A549 (cell line): ENCODE measurements at regions not wholly inside any gene's neighbourhood (a gene's known extent, or its start where the extent isn't known, plus 50 kb on each side); places are given as distances from the start of the nearest gene placed in this dataset.

Experiments
- ATAC-seq, 2 experiments: fragments of 200-7000 bp in 1 of 2; fragments of >200 bp in 1 of 2; cut with Nextera tagmentation in 1 of 2; cut with Tn5 transposase in 1 of 2; 3 replicates each; pipeline versions ENCODE4 v1.8.0 to v1.9.1; 2018 to 2020; ENCODE audit warnings: mild to moderate bottlenecking in 1 of 2, moderate library complexity in 1 of 2
- CTCF ChIA-PET: fragments of 300-600 bp; sonication (Branson Sonifier 250); formaldehyde crosslinking; extraction: SDS; loops from one replicate; lab custom pipeline; 2021; ENCODE audit warnings: antibody characterized with exemption, inconsistent platforms; lab: Yijun Ruan, JAX
- POLR2A ChIA-PET: fragments of 350-600 bp; formaldehyde crosslinking; extraction: SDS; loops from one replicate; lab custom pipeline; 2021; ENCODE audit warnings: antibody characterized with exemption, inconsistent platforms; lab: Yijun Ruan, JAX
- DNase-seq, 2 experiments: peaks; one replicate each; pipeline versions ENCODE4 v3.0.0 to v3.0.0-alpha.2; 2011 to 2016; ENCODE audit warnings: low read depth in 1 of 2, low spot score in 1 of 2
- FAIRE-seq: peaks from 2 replicates; lab custom pipeline; 2011; peaks lifted over from hg19 to GRCh38; lab: Jason Lieb, UNC
- H3K27ac ChIP-seq, 2 experiments: fragments of >200 bp; sonication (Bioruptor Twin); formaldehyde crosslinking; 3 replicates each; pipeline ENCODE4 v1.5.1; 2016 to 2017
- H3K4me1 ChIP-seq: fragments of >200 bp; sonication (Bioruptor Twin); formaldehyde crosslinking; 3 replicates; pipeline ENCODE4 v1.6.1; 2016
- H3K4me2 ChIP-seq: fragments of >200 bp; sonication (Bioruptor Twin); formaldehyde crosslinking; 3 replicates; pipeline ENCODE4 v1.6.1; 2016
- H3K4me3 ChIP-seq: fragments of >200 bp; sonication (Bioruptor Twin); formaldehyde crosslinking; 3 replicates; pipeline ENCODE4 v1.5.1; 2016
- H3K9me3 ChIP-seq: fragments of >200 bp; sonication (Bioruptor Twin); formaldehyde crosslinking; 3 replicates; pipeline ENCODE4 v1.6.1; 2016
- BCL3 ChIP-seq: fragments of >200 bp; sonication (Bioruptor Twin); formaldehyde crosslinking; IDR thresholded peaks from 3 replicates; pipeline ENCODE4 v1.6.1; 2016
- BHLHE40 ChIP-seq: IDR thresholded peaks from 2 replicates; pipeline ENCODE4 v1.6.1; 2012; ENCODE audit warnings: low read depth, low read length, inconsistent platforms
- CBX2 ChIP-seq: fragments of 200-600 bp; sonication (generic); IDR thresholded peaks from 2 replicates; pipeline ENCODE4 v1.6.1; 2016; ENCODE audit warnings: low read depth, mild to moderate bottlenecking, borderline replicate concordance
- CEBPB ChIP-seq, 2 experiments: fragments of >200 bp in 1 of 2; sonication (Bioruptor Twin) in 1 of 2; formaldehyde crosslinking in 1 of 2; IDR thresholded peaks; 2 replicates each; pipeline ENCODE4 v1.6.1; 2012 to 2016
- CHD4 ChIP-seq: fragments of 200-600 bp; sonication (generic); IDR thresholded peaks from 2 replicates; pipeline ENCODE4 v1.6.1; 2016; ENCODE audit warnings: antibody characterized with exemption, mild to moderate bottlenecking, borderline replicate concordance
- E2F6 ChIP-seq: IDR thresholded peaks from 2 replicates; pipeline ENCODE4 v1.6.1; 2012; ENCODE audit warnings: low read depth, borderline replicate concordance
- EHF ChIP-seq: fragments of 250-450 bp; sonication (Bioruptor Pico); IDR thresholded peaks from 2 replicates; pipeline ENCODE4 v1.5.0; 2020; ENCODE audit warnings: mild to moderate bottlenecking
- EHMT2 ChIP-seq: fragments of 200-600 bp; sonication (generic); IDR thresholded peaks from 2 replicates; pipeline ENCODE4 v1.6.1; 2016; ENCODE audit warnings: antibody characterized with exemption, low read depth, mild to moderate bottlenecking, moderate library complexity
- EP300 ChIP-seq, 2 experiments: fragments of >200 bp; sonication (Bioruptor Twin); formaldehyde crosslinking; IDR thresholded peaks; 2 replicates in 1 of 2; 3 replicates in 1 of 2; pipeline ENCODE4 v1.6.1; 2016 to 2017
- FOSB ChIP-seq: fragments of 250-450 bp; sonication (Bioruptor Pico); IDR thresholded peaks from 2 replicates; pipeline ENCODE4 v1.5.0; 2020; ENCODE audit warnings: mild to moderate bottlenecking, moderate library complexity
- FOSL2 ChIP-seq, 2 experiments: fragments of 450-650 bp in 1 of 2; fragments of >200 bp in 1 of 2; sonication (Bioruptor Twin) in 1 of 2; formaldehyde crosslinking; IDR thresholded peaks; 2 replicates each; pipeline versions ENCODE4 v1.5.0 to v1.6.1; 2016 to 2020; ENCODE audit warnings: mild to moderate bottlenecking in 1 of 2, moderate library complexity in 1 of 2
- GATA3 ChIP-seq: IDR thresholded peaks from 2 replicates; pipeline ENCODE4 v1.6.1; 2012; ENCODE audit warnings: borderline replicate concordance
- HES2 ChIP-seq: fragments of >200 bp; sonication (Bioruptor Twin); formaldehyde crosslinking; IDR thresholded peaks from 2 replicates; pipeline ENCODE4 v1.6.1; 2016
- HOXB13 ChIP-seq: fragments of 250-450 bp; sonication (Bioruptor Pico); IDR thresholded peaks from 2 replicates; pipeline ENCODE4 v1.5.0; 2020; ENCODE audit warnings: low read depth, mild to moderate bottlenecking, moderate library complexity
- HOXB5 ChIP-seq: fragments of 250-450 bp; sonication (Bioruptor Pico); IDR thresholded peaks from 2 replicates; pipeline ENCODE4 v1.5.0; 2020; ENCODE audit warnings: mild to moderate bottlenecking, moderate library complexity
- JUNB ChIP-seq: fragments of >200 bp; sonication (Bioruptor Twin); formaldehyde crosslinking; IDR thresholded peaks from 2 replicates; pipeline ENCODE4 v1.6.1; 2016
- KDM1A ChIP-seq: fragments of 200-600 bp; sonication (generic); IDR thresholded peaks from 2 replicates; pipeline ENCODE4 v1.6.1; 2016; ENCODE audit warnings: low read depth, mild to moderate bottlenecking
- MAX ChIP-seq: IDR thresholded peaks from 2 replicates; pipeline ENCODE4 v1.6.1; 2012
- MAZ ChIP-seq: fragments of 150-350 bp; IDR thresholded peaks from 2 replicates; pipeline ENCODE4 v1.6.1; 2014; ENCODE audit warnings: antibody characterized with exemption, low read depth, low read length, borderline replicate concordance
- MYC ChIP-seq: IDR thresholded peaks from 2 replicates; pipeline ENCODE4 v1.6.1; 2012; ENCODE audit warnings: mild to moderate bottlenecking, inconsistent platforms, low read length, improper control_type of control experiment, borderline replicate concordance
- NPAS2 ChIP-seq: fragments of 250-450 bp; sonication (Bioruptor Pico); IDR thresholded peaks from 2 replicates; pipeline ENCODE4 v1.8.0; 2022; ENCODE audit warnings: mild to moderate bottlenecking, moderate library complexity, borderline replicate concordance
- POLR2A ChIP-seq: IDR thresholded peaks from 2 replicates; pipeline ENCODE4 v1.6.1; 2012; ENCODE audit warnings: mild to moderate bottlenecking, low read length
- RCOR1 ChIP-seq: fragments of 150-350 bp; IDR thresholded peaks from 2 replicates; pipeline ENCODE4 v1.6.1; 2014; ENCODE audit warnings: antibody characterized with exemption, low read length, low read depth
- SMC3 ChIP-seq: fragments of >200 bp; sonication (Bioruptor Twin); formaldehyde crosslinking; IDR thresholded peaks from 3 replicates; pipeline ENCODE4 v1.6.1; 2018; ENCODE audit warnings: inconsistent platforms
- SREBF2 ChIP-seq: fragments of 450-650 bp; IDR thresholded peaks from 2 replicates; pipeline ENCODE4 v1.6.1; 2014; ENCODE audit warnings: mild to moderate bottlenecking, moderate library complexity
- USF2 ChIP-seq: fragments of 450-650 bp; IDR thresholded peaks from 2 replicates; pipeline ENCODE4 v1.6.1; 2014; ENCODE audit warnings: antibody characterized with exemption
- ZSCAN20 ChIP-seq: fragments of 250-450 bp; sonication (Bioruptor Pico); IDR thresholded peaks from 2 replicates; pipeline ENCODE4 v1.8.0; 2022; ENCODE audit warnings: mild to moderate bottlenecking, moderate library complexity
- WGBS: methylation state at CpG from one replicate; pipeline ENCODE4 v1.1.6; 2017; ENCODE audit errors: missing lambda C conversion rate; 5-methylcytosine and 5-hydroxymethylcytosine counted together
- TF ChIP-seq, protein P1 (sequence below): fragments of >200 bp; sonication (Bioruptor Twin); formaldehyde crosslinking; IDR thresholded peaks from 3 replicates; pipeline ENCODE4 v1.5.1; 2016

DNA sequence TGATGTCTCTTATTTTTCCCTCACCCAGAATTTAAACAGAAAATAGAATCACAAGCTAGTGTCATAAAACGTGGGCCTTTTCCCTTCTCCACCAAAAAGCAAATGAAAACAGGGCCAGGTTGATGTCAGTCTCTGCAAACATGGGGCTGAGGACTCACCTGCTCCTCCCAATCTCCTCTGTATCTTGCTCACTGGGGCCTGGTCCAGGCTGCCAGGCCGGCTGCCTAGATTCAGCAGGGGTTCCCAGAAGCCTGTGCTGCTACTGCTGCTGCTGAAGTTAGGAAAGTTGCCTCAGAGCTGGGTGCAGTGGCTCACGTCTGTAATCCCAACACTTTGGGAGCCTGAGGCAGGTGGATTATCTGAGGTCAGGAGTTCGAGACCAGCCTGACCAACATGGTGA is 84.3 kb downstream of the PCDH1 start:
- DNase-seq (no peak), ATAC-seq (no peak), FAIRE-seq (no peak)
- TF ChIP-seq GATA3: no peak
- no peak for TF ChIP-seq HOXB13 (CRISPR knock-in tag)
- TF ChIP-seq EP300 (IDR thresholded peaks at IDR 0.05): no peak
- TF ChIP-seq SREBF2: no peak
- TF ChIP-seq EHMT2: no peak
- TF ChIP-seq POLR2A: no peak
- CTCF ChIA-PET: interaction anchor here (0.7 to 3.2 kb wide), 6 partner anchors 19 to 609 kb away, joined by 3 to 10 read pairs (median 4); partner anchors contain the start of gene PCDH1
- POLR2A ChIA-PET: no interaction called here
- 59% methylated on average over 4 of the region's 4 CpGs for WGBS
- no peak overlapping the region for H3K4me3 ChIP-seq
- H3K4me2 ChIP-seq: no peak overlapping the region
- H3K9me3 ChIP-seq: no peaks in the 10 kb centered on the region
- no peak overlapping the region for H3K27ac ChIP-seq
- H3K4me1 ChIP-seq: no peaks in the 10 kb centered on the region

GRCh38 chr5:141793403-141793802 is 84.8 kb downstream of the PCDH1 start:
- WGBS: 59% methylated on average over 3 of the region's 3 CpGs
- ATAC-seq (no peak), DNase-seq (no peak), FAIRE-seq (no peak)
- ChIA-PET CTCF (interaction anchor here (0.7 to 3.2 kb wide), 3 partner anchors 86 to 610 kb away, joined by 3 to 10 read pairs (median 3); partner anchors contain the start of gene PCDH1), POLR2A (no interaction called here)
- Histone ChIP-seq H3K4me2 (no peak overlapping the region), H3K27ac (no peak overlapping the region), H3K4me3 (no peak overlapping the region), H3K4me1 (no peaks in the 10 kb centered on the region), H3K9me3 (no peaks in the 10 kb centered on the region)
- TF ChIP-seq HES2 (no peak), NPAS2 (CRISPR knock-in tag) (no peak), MYC (no peak), FOSB (CRISPR knock-in tag) (no peak), EHF (no peak), FOSL2 (IDR thresholded peaks at IDR 0.05) (no peak), FOSL2 (CRISPR knock-in tag; IDR thresholded peaks at IDR 0.05) (no peak), MAZ (no peak), RCOR1 (no peak), EP300 (IDR thresholded peaks at IDR 0.05) (no peak), EHMT2 (no peak), CEBPB (IDR thresholded peaks at IDR 0.05) (no peak), E2F6 (no peak), USF2 (no peak), MAX (no peak), KDM1A (no peak), BCL3 (no peak), HOXB5 (CRISPR knock-in tag) (no peak), BHLHE40 (no peak), HOXB13 (CRISPR knock-in tag) (no peak)

DNA sequence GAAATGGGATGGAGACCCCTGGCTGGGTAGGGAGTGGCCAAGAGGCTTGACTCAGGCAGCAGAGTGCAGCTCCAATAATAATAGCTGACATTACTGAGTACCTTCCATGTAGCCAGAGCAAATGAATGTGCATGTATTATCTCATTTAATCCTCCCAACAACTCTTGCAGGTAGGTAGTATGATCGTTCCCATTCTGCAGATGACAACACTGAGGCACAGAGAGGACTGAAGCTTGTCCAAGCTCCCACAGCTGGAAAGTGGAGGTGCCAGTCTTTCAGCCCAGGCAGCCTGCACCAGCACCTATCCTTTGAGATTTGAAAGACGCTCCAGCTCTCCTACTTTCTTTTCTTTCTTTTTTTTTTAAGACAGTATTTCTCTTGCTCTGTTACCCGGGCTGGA is 87.6 kb downstream of the PCDH1 start:
- Histone ChIP-seq H3K4me2 (no peak overlapping the region), H3K4me1 (no peaks in the 10 kb centered on the region), H3K9me3 (no peaks in the 10 kb centered on the region), H3K4me3 (no peak overlapping the region), H3K27ac (no peak overlapping the region)
- WGBS: 33% methylated on average over 3 of the region's 3 CpGs
- ATAC-seq: no peak
- no peak for DNase-seq
- CTCF ChIA-PET: interaction anchor here (0.6 to 1.3 kb wide), 3 partner anchors 11 to 37 kb away, joined by 3 read pairs; no protein-coding TSS in a partner anchor
- POLR2A ChIA-PET: no interaction called here
- FAIRE-seq: no peak
- no peak for TF ChIP-seq JUNB
- no peak for TF ChIP-seq SMC3
- TF ChIP-seq, protein P1, sequence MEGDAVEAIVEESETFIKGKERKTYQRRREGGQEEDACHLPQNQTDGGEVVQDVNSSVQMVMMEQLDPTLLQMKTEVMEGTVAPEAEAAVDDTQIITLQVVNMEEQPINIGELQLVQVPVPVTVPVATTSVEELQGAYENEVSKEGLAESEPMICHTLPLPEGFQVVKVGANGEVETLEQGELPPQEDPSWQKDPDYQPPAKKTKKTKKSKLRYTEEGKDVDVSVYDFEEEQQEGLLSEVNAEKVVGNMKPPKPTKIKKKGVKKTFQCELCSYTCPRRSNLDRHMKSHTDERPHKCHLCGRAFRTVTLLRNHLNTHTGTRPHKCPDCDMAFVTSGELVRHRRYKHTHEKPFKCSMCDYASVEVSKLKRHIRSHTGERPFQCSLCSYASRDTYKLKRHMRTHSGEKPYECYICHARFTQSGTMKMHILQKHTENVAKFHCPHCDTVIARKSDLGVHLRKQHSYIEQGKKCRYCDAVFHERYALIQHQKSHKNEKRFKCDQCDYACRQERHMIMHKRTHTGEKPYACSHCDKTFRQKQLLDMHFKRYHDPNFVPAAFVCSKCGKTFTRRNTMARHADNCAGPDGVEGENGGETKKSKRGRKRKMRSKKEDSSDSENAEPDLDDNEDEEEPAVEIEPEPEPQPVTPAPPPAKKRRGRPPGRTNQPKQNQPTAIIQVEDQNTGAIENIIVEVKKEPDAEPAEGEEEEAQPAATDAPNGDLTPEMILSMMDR: no peak
- TF ChIP-seq E2F6: no peak
- no peak for TF ChIP-seq EP300 (IDR thresholded peaks at IDR 0.05)
- TF ChIP-seq EHF: no peak
- no peak for TF ChIP-seq NPAS2 (CRISPR knock-in tag)
- no peak for TF ChIP-seq CHD4
- TF ChIP-seq RCOR1: no peak
- no peak for TF ChIP-seq ZSCAN20 (CRISPR knock-in tag)
- no peak for TF ChIP-seq CBX2
- no peak for TF ChIP-seq FOSL2 (IDR thresholded peaks at IDR 0.05)
- TF ChIP-seq FOSL2 (CRISPR knock-in tag; IDR thresholded peaks at IDR 0.05): no peak
